ENCODE measurements at regions not wholly inside any gene's neighbourhood (a gene's known extent, or its start where the extent isn't known, plus 50 kb on each side); places are given as distances from the start of the nearest gene placed in this dataset.

GRCh38 chr10:3272300-3272699 is 99.7 kb upstream of the PITRM1 start:
- H3K4me3 ChIP-seq: no peak overlapping the region
- intact Hi-C loops (cut with DNase I): no loop called here
- DNase-seq (ENCODE audit: extremely low spot score in 2 of 2): no peak

GRCh38 chr10:3271354-3272115 is 99.0 kb upstream of the PITRM1 start:
- no peaks in the 10 kb centered on the region for H3K4me1 ChIP-seq
- no peak overlapping the region for H3K4me3 ChIP-seq
- no peaks in the 10 kb centered on the region for H3K9me3 ChIP-seq
- H3K27me3 ChIP-seq: no peaks in the 10 kb centered on the region
- no peak for DNase-seq (ENCODE audit: extremely low spot score in 2 of 2)
- TF ChIP-seq POLR2AphosphoS5 (IDR thresholded peaks at IDR 0.05; ENCODE audit: insufficient read depth in 1 of 2, low read depth in 1 of 2) (no peak), POLR2A (IDR thresholded peaks at IDR 0.05) (no peak), CTCF (IDR thresholded peaks at IDR 0.05) (no peak)
- no peaks in the 10 kb centered on the region for H3K36me3 ChIP-seq
- H3K27ac ChIP-seq: no peak overlapping the region
- intact Hi-C loops (cut with DNase I): no loop called here

More at GRCh38 chr10:3272300-3272699, 99.7 kb upstream of the PITRM1 start:
- Histone ChIP-seq H3K36me3 (no peaks in the 10 kb centered on the region), H3K4me1 (no peaks in the 10 kb centered on the region), H3K27me3 (no peaks in the 10 kb centered on the region), H3K9me3 (no peaks in the 10 kb centered on the region), H3K27ac (no peak overlapping the region)
- TF ChIP-seq CTCF (IDR thresholded peaks at IDR 0.05) (no peak), POLR2A (IDR thresholded peaks at IDR 0.05) (no peak), POLR2AphosphoS5 (IDR thresholded peaks at IDR 0.05; ENCODE audit: insufficient read depth in 1 of 2, low read depth in 1 of 2) (no peak)

- H3K4me1 ChIP-seq: no peaks in the 10 kb centered on the region
- TF ChIP-seq CTCF (IDR thresholded peaks at IDR 0.05) (no peak), POLR2AphosphoS5 (IDR thresholded peaks at IDR 0.05; ENCODE audit: insufficient read depth in 1 of 2, low read depth in 1 of 2) (no peak), POLR2A (IDR thresholded peaks at IDR 0.05) (no peak)
- no peaks in the 10 kb centered on the region for H3K36me3 ChIP-seq
- intact Hi-C loops (cut with DNase I): no loop called here
- H3K9me3 ChIP-seq: no peaks in the 10 kb centered on the region
- no peak overlapping the region for H3K27ac ChIP-seq
- DNase-seq (ENCODE audit: extremely low spot score in 2 of 2): no peak
- H3K27me3 ChIP-seq: no peaks in the 10 kb centered on the region
- H3K4me3 ChIP-seq: no peak overlapping the region
These were observed 98.2 kb upstream of the PITRM1 start for GRCh38 chr10:3270577-3271316.

GRCh38 chr10:3268025-3268424 is 95.4 kb upstream of the PITRM1 start:
- no peaks in the 10 kb centered on the region for H3K27me3 ChIP-seq
- H3K4me1 ChIP-seq: no peaks in the 10 kb centered on the region
- DNase-seq (ENCODE audit: extremely low spot score in 2 of 2): no peak
- H3K9me3 ChIP-seq: no peaks in the 10 kb centered on the region
- no peak overlapping the region for H3K4me3 ChIP-seq
- H3K36me3 ChIP-seq: no peaks in the 10 kb centered on the region
- intact Hi-C loops (cut with DNase I): no loop called here
- H3K27ac ChIP-seq: no peak overlapping the region
- TF ChIP-seq POLR2A (IDR thresholded peaks at IDR 0.05) (no peak), POLR2AphosphoS5 (IDR thresholded peaks at IDR 0.05; ENCODE audit: insufficient read depth in 1 of 2, low read depth in 1 of 2) (no peak), CTCF (IDR thresholded peaks at IDR 0.05) (no peak)

GRCh38 chr10:3265088-3265487 is 92.5 kb upstream of the PITRM1 start:
- Histone ChIP-seq H3K36me3 (no peaks in the 10 kb centered on the region), H3K9me3 (no peaks in the 10 kb centered on the region), H3K27ac (no peak overlapping the region), H3K27me3 (no peaks in the 10 kb centered on the region), H3K4me3 (no peak overlapping the region), H3K4me1 (no peaks in the 10 kb centered on the region)
- intact Hi-C loops (cut with DNase I): no loop called here
- DNase-seq (ENCODE audit: extremely low spot score in 2 of 2): no peak
- no peak for TF ChIP-seq POLR2AphosphoS5 (IDR thresholded peaks at IDR 0.05; ENCODE audit: insufficient read depth in 1 of 2, low read depth in 1 of 2)
- no peak for TF ChIP-seq CTCF (IDR thresholded peaks at IDR 0.05)
- TF ChIP-seq POLR2A (IDR thresholded peaks at IDR 0.05): no peak

Measured in vagina (tissue), 2 donors.